Common myeloid progenitor, CD34-positive (primary cell): ENCODE measurements at regions not wholly inside any gene's neighbourhood (a gene's known extent, or its start where the extent isn't known, plus 50 kb on each side); places are given as distances from the start of the nearest gene placed in this dataset.

ENCODE experiments used
- CTCF ChIA-PET: fragments of 350-600 bp; sonication (Branson Sonifier 250); formaldehyde crosslinking; loops from one replicate; lab custom pipeline; 2021; ENCODE audit warnings: antibody characterized with exemption; lab: Charles Lee
- POLR2A ChIA-PET: fragments of 350-600 bp; sonication (Branson Sonifier 250); formaldehyde crosslinking; loops from one replicate; lab custom pipeline; 2021; ENCODE audit warnings: antibody characterized with exemption; lab: Charles Lee
- DNase-seq, 3 donors: peaks; one replicate each; pipeline versions ENCODE4 v3.0.0 to v3.0.0-alpha.2; 2013
- H3K27ac ChIP-seq, 2 experiments: 1 replicate in 1 of 2; 2 replicates in 1 of 2; pipeline ENCODE4 v1.7.0; 2013; ENCODE audit warnings: inconsistent platforms in 2 of 2, low read length in 2 of 2, mild to moderate bottlenecking in 2 of 2, low read depth in 1 of 2, moderate library complexity in 1 of 2; ENCODE audit not compliant: severe bottlenecking in 2 of 2, insufficient read depth in 1 of 2, poor library complexity in 1 of 2
- H3K27me3 ChIP-seq, 5 experiments: replicated peaks in 2 of 5; 1 replicate in 3 of 5; 2 replicates in 2 of 5; pipeline versions ENCODE4 v1.6.1 to v1.7.0; 2013; ENCODE audit warnings: low read length in 4 of 5, mild to moderate bottlenecking in 2 of 5, moderate library complexity in 2 of 5, inconsistent platforms in 1 of 5; ENCODE audit not compliant: insufficient read depth in 5 of 5, control insufficient read depth in 4 of 5
- H3K36me3 ChIP-seq, 4 experiments: 1 replicate in 2 of 4; 2 replicates in 2 of 4; pipeline versions ENCODE4 v1.6.1 to v1.7.0; 2013; ENCODE audit warnings: low read length in 3 of 4, control low read depth in 1 of 4, mild to moderate bottlenecking in 1 of 4; ENCODE audit not compliant: control insufficient read depth in 4 of 4, insufficient read depth in 4 of 4
- H3K4me1 ChIP-seq, 4 experiments: 1 replicate in 3 of 4; 2 replicates in 1 of 4; pipeline versions ENCODE4 v1.6.1 to v1.7.1; 2013; ENCODE audit warnings: low read length in 3 of 4, mild to moderate bottlenecking in 3 of 4, control low read depth in 1 of 4, inconsistent platforms in 1 of 4, moderate library complexity in 1 of 4; ENCODE audit not compliant: control insufficient read depth in 4 of 4, insufficient read depth in 4 of 4; ENCODE audit errors: control extremely low read depth in 1 of 4
- H3K4me3 ChIP-seq, 7 experiments: 1 replicate in 4 of 7; 2 replicates in 3 of 7; pipeline versions ENCODE4 v1.5.1 to v1.7.0; 2013; ENCODE audit warnings: mild to moderate bottlenecking in 7 of 7, low read length in 6 of 7, moderate library complexity in 6 of 7, inconsistent platforms in 2 of 7, low read depth in 2 of 7, control low read depth in 1 of 7; ENCODE audit not compliant: insufficient read depth in 4 of 7, control insufficient read depth in 1 of 7; ENCODE audit errors: extremely low read depth in 1 of 7
- H3K9me3 ChIP-seq, 5 experiments: 1 replicate in 4 of 5; 2 replicates in 1 of 5; pipeline versions ENCODE4 v1.6.1 to v1.7.1; 2013; ENCODE audit warnings: low read length in 4 of 5, mild to moderate bottlenecking in 2 of 5, inconsistent platforms in 1 of 5, low read depth in 1 of 5, moderate library complexity in 1 of 5; ENCODE audit not compliant: control insufficient read depth in 4 of 5, insufficient read depth in 2 of 5; ENCODE audit errors: control extremely low read depth in 1 of 5
- WGBS: methylation state at CpG from one replicate; pipeline ENCODE4 v1.1.5; 2013; ENCODE audit not compliant: insufficient coverage; 5-methylcytosine and 5-hydroxymethylcytosine counted together

GRCh38 chr6:98339506-98339905 lies 494.9 kb upstream of the POU3F2 start:
- Histone ChIP-seq H3K27ac (no peak overlapping the region), H3K36me3 (no peaks in the 10 kb centered on the region), H3K9me3 (no peaks in the 10 kb centered on the region), H3K27me3 (no peaks in the 10 kb centered on the region), H3K4me1 (no peaks in the 10 kb centered on the region), H3K4me3 (no peak overlapping the region)
- WGBS, result no CpG with 5 or more reads among the region's 1 CpG
- DNase-seq, result no peak
- CTCF ChIA-PET, result no interaction called here
- POLR2A ChIA-PET, result no interaction called here

- Histone ChIP-seq H3K4me1 (no peaks in the 10 kb centered on the region), H3K27me3 (no peaks in the 10 kb centered on the region), H3K4me3 (no peak overlapping the region), H3K27ac (no peak overlapping the region), H3K9me3 (no peaks in the 10 kb centered on the region), H3K36me3 (no peaks in the 10 kb centered on the region)
- no peak for DNase-seq
- POLR2A ChIA-PET, result no interaction called here
- CTCF ChIA-PET, result no interaction called here
These were observed 491.4 kb upstream of the POU3F2 start for GRCh38 chr6:98343004-98343403.

DNA sequence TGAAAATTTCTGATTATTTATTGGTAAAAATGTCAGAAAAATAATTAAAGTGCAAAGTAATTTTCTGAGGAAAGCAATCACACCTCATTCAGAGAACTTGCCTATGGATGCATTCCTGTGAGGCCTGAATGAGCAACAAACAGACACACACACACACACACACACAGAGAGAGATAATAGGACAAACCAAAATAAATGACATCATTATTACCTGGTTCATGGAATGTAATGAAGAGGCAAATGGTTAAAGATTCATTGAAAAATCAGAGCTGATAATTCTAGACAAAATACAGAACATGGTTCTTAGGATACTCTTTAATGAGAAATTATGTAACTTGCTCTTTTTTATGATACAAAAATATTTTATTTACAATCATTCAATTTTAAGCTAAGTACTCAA lies 490.6 kb upstream of the POU3F2 start:
- no peak overlapping the region for H3K27ac ChIP-seq
- no peak overlapping the region for H3K4me3 ChIP-seq
- no peaks in the 10 kb centered on the region for H3K9me3 ChIP-seq
- DNase-seq, result no peak
- H3K27me3 ChIP-seq, result no peaks in the 10 kb centered on the region
- CTCF ChIA-PET, result interaction anchor here (0.6 kb wide), 1 partner anchor 761 kb away, joined by 3 read pairs; no protein-coding TSS in a partner anchor
- POLR2A ChIA-PET, result interaction anchor here (0.7 kb wide), 1 partner anchor 1669 kb away, joined by 3 read pairs; no protein-coding TSS in a partner anchor
- H3K36me3 ChIP-seq, result no peaks in the 10 kb centered on the region
- H3K4me1 ChIP-seq, result no peaks in the 10 kb centered on the region

DNA sequence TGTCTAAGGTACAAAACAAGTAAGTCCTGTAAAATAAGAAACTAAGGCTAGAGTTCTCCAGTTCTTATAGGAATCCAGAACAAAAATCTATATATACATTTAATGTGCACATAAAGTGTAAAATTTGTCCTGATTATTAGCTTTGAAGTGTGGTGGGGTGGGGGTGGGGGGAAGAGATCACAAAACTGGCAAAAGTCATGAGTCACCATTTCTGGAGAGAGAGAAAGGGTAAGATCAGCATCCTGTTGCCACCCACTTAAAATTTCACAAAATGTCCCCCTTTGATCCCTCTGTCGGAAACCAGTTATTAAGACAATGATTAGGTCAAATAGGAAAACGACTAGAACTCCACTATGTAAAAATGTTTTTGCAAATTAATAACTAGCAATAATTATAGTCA lies 482.0 kb upstream of the POU3F2 start:
- no peaks in the 10 kb centered on the region for H3K4me1 ChIP-seq
- H3K4me3 ChIP-seq, result no peak overlapping the region
- no peak overlapping the region for H3K27ac ChIP-seq
- no peaks in the 10 kb centered on the region for H3K27me3 ChIP-seq
- H3K9me3 ChIP-seq, result no peaks in the 10 kb centered on the region
- no peaks in the 10 kb centered on the region for H3K36me3 ChIP-seq
- CTCF ChIA-PET, result no interaction called here
- WGBS, result no CpG with 5 or more reads among the region's 2 CpGs
- POLR2A ChIA-PET, result no interaction called here
- no peak for DNase-seq

- Histone ChIP-seq H3K4me1 (no peaks in the 10 kb centered on the region), H3K27ac (no peak overlapping the region), H3K36me3 (no peaks in the 10 kb centered on the region), H3K27me3 (no peaks in the 10 kb centered on the region), H3K4me3 (no peak overlapping the region), H3K9me3 (no peaks in the 10 kb centered on the region)
- ChIA-PET CTCF (no interaction called here), POLR2A (no interaction called here)
- WGBS, result 100% methylated on average over 1 of the region's 3 CpGs
- no peak for DNase-seq
These were observed 476.2 kb upstream of the POU3F2 start for GRCh38 chr6:98358173-98358572.

GRCh38 chr6:98366371-98366770 lies 468.0 kb upstream of the POU3F2 start:
- H3K4me3 ChIP-seq, result no peak overlapping the region
- 100% methylated on average over 5 of the region's 6 CpGs for WGBS
- no peaks in the 10 kb centered on the region for H3K27me3 ChIP-seq
- CTCF ChIA-PET, result no interaction called here
- POLR2A ChIA-PET, result no interaction called here
- no peak for DNase-seq
- no peaks in the 10 kb centered on the region for H3K9me3 ChIP-seq
- no peaks in the 10 kb centered on the region for H3K36me3 ChIP-seq
- no peak overlapping the region for H3K27ac ChIP-seq
- no peaks in the 10 kb centered on the region for H3K4me1 ChIP-seq

DNA sequence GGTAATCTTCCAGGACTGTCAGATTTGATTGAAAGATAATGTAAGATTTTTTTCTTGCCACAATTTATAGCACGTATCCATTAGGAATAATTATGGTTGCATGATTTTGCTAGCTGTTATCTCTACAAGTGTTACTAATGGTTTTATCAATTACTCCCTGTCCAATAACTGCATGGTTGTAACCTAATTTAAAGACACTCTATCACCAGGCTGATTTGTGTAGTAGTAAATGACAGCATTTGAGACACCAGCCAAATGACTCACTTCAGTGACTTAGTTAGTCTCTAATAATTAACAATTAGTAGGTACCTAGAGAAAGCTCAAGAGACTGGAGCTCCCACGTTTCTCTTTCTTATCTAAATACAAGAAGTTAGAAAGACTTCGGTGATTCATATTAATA lies 453.8 kb upstream of the POU3F2 start:
- ChIA-PET CTCF (no interaction called here), POLR2A (no interaction called here)
- WGBS, result no CpG with 5 or more reads among the region's 3 CpGs
- Histone ChIP-seq H3K27me3 (no peaks in the 10 kb centered on the region), H3K36me3 (no peaks in the 10 kb centered on the region), H3K9me3 (no peaks in the 10 kb centered on the region), H3K27ac (no peak overlapping the region), H3K4me3 (no peak overlapping the region), H3K4me1 (no peaks in the 10 kb centered on the region)
- DNase-seq, result no peak
